Stimulated activated CD4-positive, alpha-beta T cell treated with anti-CD3 and anti-CD28 coated beads, Interleukin-2, amount 100 ng/mL, for 48 hours (primary cell): ENCODE measurements at regions not wholly inside any gene's neighbourhood (a gene's known extent, or its start where the extent isn't known, plus 50 kb on each side); places are given as distances from the start of the nearest gene placed in this dataset.
"Not testable (repeated sequence)": the region's sequence is repeated elsewhere in the genome, so short reads cannot be mapped to it uniquely, and the experiment has no call there.

Experiments
- DNase-seq, 2 donors: peaks; one replicate each; pipeline ENCODE4 v3.0.0-alpha.2; 2020

- DNase-seq = no peak
These were observed 581.9 kb downstream of the GATA3 start for GRCh38 chr10:8636371-8636770.

GRCh38 chr10:8637640-8638039 is 583.2 kb downstream of the GATA3 start:
- DNase-seq = no peak

GRCh38 chr10:8638088-8638672 is 583.7 kb downstream of the GATA3 start:
- DNase-seq = no peak

- DNase-seq = no peak
These were observed 585.1 kb downstream of the GATA3 start for GRCh38 chr10:8639486-8640185.

- DNase-seq = no peak
These were observed 585.8 kb downstream of the GATA3 start for GRCh38 chr10:8640301-8640700.

- DNase-seq = no peak
These were observed 586.4 kb downstream of the GATA3 start for GRCh38 chr10:8640878-8641277.

GRCh38 chr10:8656261-8656660 is 601.8 kb downstream of the GATA3 start:
- no peak for DNase-seq

- DNase-seq = no peak
These were observed 605.5 kb downstream of the GATA3 start for GRCh38 chr10:8659982-8660381.

GRCh38 chr10:8661886-8662285 is 607.4 kb downstream of the GATA3 start:
- no peak for DNase-seq

- DNase-seq = no peak
These were observed 608.6 kb downstream of the GATA3 start for GRCh38 chr10:8663131-8663530.

GRCh38 chr10:8665322-8665721 is 610.8 kb downstream of the GATA3 start:
- DNase-seq = no peak

- no peak for DNase-seq
These were observed 616.0 kb downstream of the GATA3 start for GRCh38 chr10:8670461-8670860.

GRCh38 chr10:8674230-8674629 is 619.7 kb downstream of the GATA3 start:
- DNase-seq = no peak

- no peak for DNase-seq
These were observed 623.2 kb downstream of the GATA3 start for GRCh38 chr10:8677642-8678041.

GRCh38 chr10:8684916-8685315 is 630.4 kb downstream of the GATA3 start:
- not testable (repeated sequence) for DNase-seq

- no peak for DNase-seq
These were observed 634.4 kb downstream of the GATA3 start for GRCh38 chr10:8688881-8689280.

- no peak for DNase-seq
These were observed 637.1 kb downstream of the GATA3 start for GRCh38 chr10:8691498-8692017.

- not testable (repeated sequence) for DNase-seq
These were observed 639.1 kb downstream of the GATA3 start for GRCh38 chr10:8693635-8694034.

- no peak for DNase-seq
These were observed 642.3 kb downstream of the GATA3 start for GRCh38 chr10:8696746-8697145.

- no peak for DNase-seq
These were observed 646.2 kb downstream of the GATA3 start for GRCh38 chr10:8700689-8701088.

- DNase-seq = no peak
These were observed 647.7 kb downstream of the GATA3 start for GRCh38 chr10:8702181-8702580.

GRCh38 chr10:8705415-8705814 is 650.9 kb downstream of the GATA3 start:
- DNase-seq = no peak

- no peak for DNase-seq
These were observed 658.2 kb downstream of the GATA3 start for GRCh38 chr10:8712656-8713055.

- no peak for DNase-seq
These were observed 665.5 kb downstream of the GATA3 start for GRCh38 chr10:8719971-8720370.

GRCh38 chr10:8721650-8722049 is 667.2 kb downstream of the GATA3 start:
- no peak for DNase-seq
